ENCODE measurements at regions not wholly inside any gene's neighbourhood (a gene's known extent, or its start where the extent isn't known, plus 50 kb on each side); places are given as distances from the start of the nearest gene placed in this dataset.

GRCh38 chr4:95610061-95610569, 61.3 kb upstream of the UNC5C start:
- Mint-ChIP-seq H3K27me3 (ENCODE audit: low read depth) (no peaks in the 10 kb centered on the region), H3K4me1 (no peaks in the 10 kb centered on the region), H3K36me3 (ENCODE audit: low read depth) (no peaks in the 10 kb centered on the region), H3K9me3 (no peaks in the 10 kb centered on the region), H3K4me3 (no peak overlapping the region), H3K27ac (ENCODE audit: unreplicated experiment) (no peak overlapping the region)
- TF ChIP-seq, protein P1, sequence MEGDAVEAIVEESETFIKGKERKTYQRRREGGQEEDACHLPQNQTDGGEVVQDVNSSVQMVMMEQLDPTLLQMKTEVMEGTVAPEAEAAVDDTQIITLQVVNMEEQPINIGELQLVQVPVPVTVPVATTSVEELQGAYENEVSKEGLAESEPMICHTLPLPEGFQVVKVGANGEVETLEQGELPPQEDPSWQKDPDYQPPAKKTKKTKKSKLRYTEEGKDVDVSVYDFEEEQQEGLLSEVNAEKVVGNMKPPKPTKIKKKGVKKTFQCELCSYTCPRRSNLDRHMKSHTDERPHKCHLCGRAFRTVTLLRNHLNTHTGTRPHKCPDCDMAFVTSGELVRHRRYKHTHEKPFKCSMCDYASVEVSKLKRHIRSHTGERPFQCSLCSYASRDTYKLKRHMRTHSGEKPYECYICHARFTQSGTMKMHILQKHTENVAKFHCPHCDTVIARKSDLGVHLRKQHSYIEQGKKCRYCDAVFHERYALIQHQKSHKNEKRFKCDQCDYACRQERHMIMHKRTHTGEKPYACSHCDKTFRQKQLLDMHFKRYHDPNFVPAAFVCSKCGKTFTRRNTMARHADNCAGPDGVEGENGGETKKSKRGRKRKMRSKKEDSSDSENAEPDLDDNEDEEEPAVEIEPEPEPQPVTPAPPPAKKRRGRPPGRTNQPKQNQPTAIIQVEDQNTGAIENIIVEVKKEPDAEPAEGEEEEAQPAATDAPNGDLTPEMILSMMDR (conservative IDR thresholded peaks at IDR 0.05), result no peak
- no peak for DNase-seq (ENCODE audit: low read depth, low spot score)

DNA sequence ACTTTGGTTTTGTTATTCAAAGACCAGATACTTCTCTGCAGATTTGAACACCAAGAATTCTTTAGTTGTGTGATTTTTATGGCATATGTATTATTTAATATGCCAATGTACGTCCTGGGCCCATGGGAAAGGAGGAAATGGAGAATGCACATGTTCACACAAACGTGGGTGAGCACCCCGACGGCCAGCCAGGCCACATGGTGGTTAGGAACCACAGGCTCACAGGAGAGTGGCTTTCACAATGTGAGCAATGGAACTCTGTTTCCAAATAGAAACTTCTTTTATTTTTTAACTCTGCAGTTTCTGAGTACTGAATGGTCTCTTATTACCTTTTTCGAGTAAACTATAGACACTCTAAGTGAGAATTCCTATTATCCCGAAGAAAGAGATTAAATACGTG, 58.0 kb upstream of the UNC5C start:
- Mint-ChIP-seq H3K9me3 (no peaks in the 10 kb centered on the region), H3K4me3 (no peak overlapping the region), H3K27ac (ENCODE audit: unreplicated experiment) (no peak overlapping the region), H3K27me3 (ENCODE audit: low read depth) (no peaks in the 10 kb centered on the region), H3K4me1 (no peaks in the 10 kb centered on the region), H3K36me3 (ENCODE audit: low read depth) (no peaks in the 10 kb centered on the region)
- TF ChIP-seq, protein P1 (conservative IDR thresholded peaks at IDR 0.05), result no peak
- no peak for DNase-seq (ENCODE audit: low read depth, low spot score)

- no peak overlapping the region for H3K27ac Mint-ChIP-seq (ENCODE audit: unreplicated experiment)
- DNase-seq (ENCODE audit: low read depth, low spot score), result no peak
- H3K4me1 Mint-ChIP-seq, result no peaks in the 10 kb centered on the region
- no peaks in the 10 kb centered on the region for H3K27me3 Mint-ChIP-seq (ENCODE audit: low read depth)
- no peaks in the 10 kb centered on the region for H3K9me3 Mint-ChIP-seq
- H3K36me3 Mint-ChIP-seq (ENCODE audit: low read depth), result no peaks in the 10 kb centered on the region
- H3K4me3 Mint-ChIP-seq, result no peak overlapping the region
- TF ChIP-seq, protein P1 (conservative IDR thresholded peaks at IDR 0.05), result no peak
Measured at GRCh38 chr4:95603393-95603792, 54.6 kb upstream of the UNC5C start.

GRCh38 chr4:95602872-95603271, 54.1 kb upstream of the UNC5C start:
- no peak overlapping the region for H3K27ac Mint-ChIP-seq (ENCODE audit: unreplicated experiment)
- H3K36me3 Mint-ChIP-seq (ENCODE audit: low read depth), result no peaks in the 10 kb centered on the region
- no peaks in the 10 kb centered on the region for H3K9me3 Mint-ChIP-seq
- H3K4me3 Mint-ChIP-seq, result no peak overlapping the region
- TF ChIP-seq, protein P1 (conservative IDR thresholded peaks at IDR 0.05), result no peak
- H3K27me3 Mint-ChIP-seq (ENCODE audit: low read depth), result no peaks in the 10 kb centered on the region
- H3K4me1 Mint-ChIP-seq, result peaks cover 3% of the 10 kb centered on the region
- no peak for DNase-seq (ENCODE audit: low read depth, low spot score)

DNA sequence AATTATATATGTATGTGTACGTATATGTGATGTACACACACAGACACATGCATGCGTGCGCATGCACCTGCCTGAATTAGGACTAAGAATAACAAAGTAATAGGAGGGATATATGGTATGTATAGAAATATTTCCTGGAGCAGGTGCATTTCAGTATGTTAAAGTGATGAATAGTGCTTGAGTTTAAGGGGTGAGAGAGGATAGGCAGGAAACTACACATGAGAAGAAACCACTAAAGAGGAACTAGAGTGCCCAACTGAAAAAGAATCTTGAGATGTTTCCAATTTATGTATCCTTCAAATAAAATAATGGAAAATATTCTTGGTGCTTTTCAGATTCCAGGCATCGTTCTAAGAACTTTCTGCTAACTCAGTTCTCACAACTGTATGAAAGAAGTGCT, 52.6 kb upstream of the UNC5C start:
- H3K4me3 Mint-ChIP-seq, result no peak overlapping the region
- peaks cover 6% of the 10 kb centered on the region for H3K4me1 Mint-ChIP-seq
- no peaks in the 10 kb centered on the region for H3K9me3 Mint-ChIP-seq
- no peaks in the 10 kb centered on the region for H3K27me3 Mint-ChIP-seq (ENCODE audit: low read depth)
- H3K36me3 Mint-ChIP-seq (ENCODE audit: low read depth), result no peaks in the 10 kb centered on the region
- DNase-seq (ENCODE audit: low read depth, low spot score), result no peak
- no peak overlapping the region for H3K27ac Mint-ChIP-seq (ENCODE audit: unreplicated experiment)
- TF ChIP-seq, protein P1 (conservative IDR thresholded peaks at IDR 0.05), result no peak
